GM21423 (cell line): ENCODE measurements at regions not wholly inside any gene's neighbourhood (a gene's known extent, or its start where the extent isn't known, plus 50 kb on each side); places are given as distances from the start of the nearest gene placed in this dataset.

Source experiments
- ATAC-seq: cut with Tn5 transposase; IDR thresholded peaks from one replicate; pipeline ENCODE4 v1.9.1; 2021; ENCODE audit warnings: mild to moderate bottlenecking, moderate library complexity; ENCODE audit not compliant: unreplicated experiment

GRCh38 chr1:25082216-25082899, 149.9 kb downstream of the SYF2 start:
- no peak for ATAC-seq

GRCh38 chr1:25081496-25081895, 150.8 kb downstream of the SYF2 start:
- no peak for ATAC-seq

- no peak for ATAC-seq
Measured at GRCh38 chr1:25080294-25081209, 150.5 kb upstream of the RUNX3 start.

- ATAC-seq = no peak
Measured at GRCh38 chr1:25079048-25079447, 149.0 kb upstream of the RUNX3 start.

GRCh38 chr1:25074351-25075227, 144.5 kb upstream of the RUNX3 start:
- no peak for ATAC-seq

- no peak for ATAC-seq
Measured at GRCh38 chr1:25073640-25074270, 143.7 kb upstream of the RUNX3 start.

GRCh38 chr1:25072461-25072860, 142.4 kb upstream of the RUNX3 start:
- no peak for ATAC-seq

GRCh38 chr1:25068829-25069228, 138.8 kb upstream of the RUNX3 start:
- no peak for ATAC-seq

- no peak for ATAC-seq
Measured at GRCh38 chr1:25068316-25068715, 138.2 kb upstream of the RUNX3 start.

- ATAC-seq = no peak
Measured at GRCh38 chr1:25067518-25068251, 137.6 kb upstream of the RUNX3 start.

- ATAC-seq = no peak
Measured at GRCh38 chr1:25066731-25067517, 136.8 kb upstream of the RUNX3 start.

GRCh38 chr1:25066256-25066655, 136.2 kb upstream of the RUNX3 start:
- no peak for ATAC-seq

- no peak for ATAC-seq
Measured at GRCh38 chr1:25065795-25066238, 135.7 kb upstream of the RUNX3 start.

- no peak for ATAC-seq
Measured at GRCh38 chr1:25065321-25065721, 135.2 kb upstream of the RUNX3 start.

- no peak for ATAC-seq
Measured at GRCh38 chr1:25064465-25065240, 134.6 kb upstream of the RUNX3 start.

GRCh38 chr1:25063591-25064416, 133.7 kb upstream of the RUNX3 start:
- ATAC-seq = no peak

- ATAC-seq = no peak
Measured at GRCh38 chr1:25062621-25063255, 132.7 kb upstream of the RUNX3 start.
